ENCODE measurements at regions not wholly inside any gene's neighbourhood (a gene's known extent, or its start where the extent isn't known, plus 50 kb on each side); places are given as distances from the start of the nearest gene placed in this dataset.
A peak's percentile ranks its signal among the peaks of the same experiment; 100 is the strongest.
"Not testable (repeated sequence)": the region's sequence is repeated elsewhere in the genome, so short reads cannot be mapped to it uniquely, and the experiment has no call there.

GRCh38 chr9:2397875-2398274, 223.7 kb upstream of the VLDLR start:
- not testable (repeated sequence) for DNase-seq

- DNase-seq: not testable (repeated sequence)
Measured at GRCh38 chr9:2401746-2402145, 219.8 kb upstream of the VLDLR start.

GRCh38 chr9:2403701-2404100, 217.9 kb upstream of the VLDLR start:
- no peak for DNase-seq

GRCh38 chr9:2406252-2406651, 215.3 kb upstream of the VLDLR start:
- no peak for DNase-seq

- no peak for DNase-seq
Measured at GRCh38 chr9:2407450-2407849, 214.1 kb upstream of the VLDLR start.

GRCh38 chr9:2411459-2412215, 209.9 kb upstream of the VLDLR start:
- no peak for DNase-seq

GRCh38 chr9:2413160-2413805, 208.3 kb upstream of the VLDLR start:
- DNase-seq: no peak

- no peak for DNase-seq
Measured at GRCh38 chr9:2414465-2414864, 207.1 kb upstream of the VLDLR start.

- DNase-seq: no peak
Measured at GRCh38 chr9:2415326-2415725, 206.3 kb upstream of the VLDLR start.

- DNase-seq: no peak
Measured at GRCh38 chr9:2417730-2418129, 203.9 kb upstream of the VLDLR start.

GRCh38 chr9:2418619-2419018, 203.0 kb upstream of the VLDLR start:
- DNase-seq: no peak

- DNase-seq: no peak
Measured at GRCh38 chr9:2419347-2419746, 202.2 kb upstream of the VLDLR start.

GRCh38 chr9:2420543-2420942, 201.0 kb upstream of the VLDLR start:
- DNase-seq: no peak

- DNase-seq: no peak
Measured at GRCh38 chr9:2424619-2425033, 197.0 kb upstream of the VLDLR start.

GRCh38 chr9:2425676-2426075, 195.9 kb upstream of the VLDLR start:
- DNase-seq: no peak

GRCh38 chr9:2427120-2427891, 194.3 kb upstream of the VLDLR start:
- DNase-seq: no peak

GRCh38 chr9:2439957-2440356, 181.6 kb upstream of the VLDLR start:
- no peak for DNase-seq

GRCh38 chr9:2443933-2444332, 177.7 kb upstream of the VLDLR start:
- not testable (repeated sequence) for DNase-seq

GRCh38 chr9:2448193-2448738, 173.3 kb upstream of the VLDLR start:
- no peak for DNase-seq

GRCh38 chr9:2453106-2453505, 168.5 kb upstream of the VLDLR start:
- no peak for DNase-seq

GRCh38 chr9:2453701-2454100, 167.9 kb upstream of the VLDLR start:
- DNase-seq: no peak

GRCh38 chr9:2459756-2460155, 161.8 kb upstream of the VLDLR start:
- peak; percentile 94 for DNase-seq

GRCh38 chr9:2461892-2462291, 159.7 kb upstream of the VLDLR start:
- peak; percentile 94 for DNase-seq

- DNase-seq: no peak
Measured at GRCh38 chr9:2464624-2465023, 157.0 kb upstream of the VLDLR start.

Measured in NCI-H1694 treated with DMSO at 0.1 percent for 48 hours (cell line).